GM12891 (cell line): ENCODE measurements at regions not wholly inside any gene's neighbourhood (a gene's known extent, or its start where the extent isn't known, plus 50 kb on each side); places are given as distances from the start of the nearest gene placed in this dataset.

Source experiments
- DNase-seq: peaks from one replicate; pipeline ENCODE4 v3.0.0; 2011; ENCODE audit warnings: low spot score; ENCODE audit not compliant: insufficient read length
- FAIRE-seq: peaks from 2 replicates; lab custom pipeline; 2011; peaks lifted over from hg19 to GRCh38; lab: Jason Lieb, UNC
- PAX5 ChIP-seq: IDR thresholded peaks from 2 replicates; pipeline ENCODE4 v1.6.1; 2011; ENCODE audit warnings: low read length, moderate library complexity, mild to moderate bottlenecking; ENCODE audit not compliant: insufficient read depth, severe bottlenecking
- POLR2A ChIP-seq: IDR thresholded peaks from 2 replicates; pipeline ENCODE4 v1.6.1; 2011; ENCODE audit warnings: low read depth, low read length, control low read depth
- POLR2AphosphoS5 ChIP-seq: IDR thresholded peaks from 2 replicates; pipeline ENCODE4 v1.6.1; 2011; ENCODE audit warnings: low read depth, low read length, control low read depth
- POU2F2 ChIP-seq: IDR thresholded peaks from 2 replicates; pipeline ENCODE4 v1.6.1; 2011; ENCODE audit warnings: low read depth, mild to moderate bottlenecking, control low read depth, low read length, moderate library complexity
- SPI1 ChIP-seq: IDR thresholded peaks from 2 replicates; pipeline ENCODE4 v1.6.1; 2011; ENCODE audit warnings: low read depth, low read length, control low read depth
- TAF1 ChIP-seq: IDR thresholded peaks from 2 replicates; pipeline ENCODE4 v1.6.1; 2011; ENCODE audit warnings: low read depth, low read length, control low read depth

DNA sequence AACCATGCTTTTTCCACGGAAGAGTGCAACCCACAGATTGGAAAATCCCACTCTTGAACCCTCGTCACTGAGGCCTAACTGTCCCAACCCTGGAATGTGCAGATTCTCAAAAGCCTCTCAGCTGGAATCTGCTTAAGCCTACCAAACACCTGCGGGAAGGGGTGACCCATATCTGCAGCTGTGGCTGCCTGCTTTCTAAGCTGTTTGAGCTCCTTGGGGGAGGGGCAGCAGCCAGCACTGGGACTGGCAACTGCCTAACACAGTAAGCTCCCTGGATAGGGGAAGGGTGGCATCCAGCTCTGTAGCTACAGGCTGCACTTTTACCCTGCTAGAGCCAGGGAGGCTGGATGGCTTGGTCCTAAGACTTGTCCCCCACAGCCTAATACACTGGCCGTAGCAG lies 579.6 kb downstream of the COL12A1 start:
- TF ChIP-seq PAX5 (no peak), TAF1 (no peak), POU2F2 (no peak), POLR2AphosphoS5 (no peak), SPI1 (no peak), POLR2A (no peak)
- DNase-seq (no peak), FAIRE-seq (no peak)

GRCh38 chr6:74623027-74623426 lies 582.8 kb downstream of the COL12A1 start:
- TF ChIP-seq PAX5 (no peak), POLR2A (no peak), POLR2AphosphoS5 (no peak), POU2F2 (no peak), TAF1 (no peak)
- no peak for FAIRE-seq
- DNase-seq: no peak

- FAIRE-seq (no peak), DNase-seq (no peak)
- no peak for TF ChIP-seq POLR2A
- no peak for TF ChIP-seq POU2F2
- no peak for TF ChIP-seq TAF1
- TF ChIP-seq SPI1: no peak
- no peak for TF ChIP-seq PAX5
- TF ChIP-seq POLR2AphosphoS5: no peak
These were observed 594.6 kb downstream of the COL12A1 start for GRCh38 chr6:74611220-74611619.

GRCh38 chr6:74610352-74610751 lies 595.5 kb downstream of the COL12A1 start:
- FAIRE-seq: no peak
- TF ChIP-seq POLR2AphosphoS5: no peak
- no peak for TF ChIP-seq TAF1
- no peak for TF ChIP-seq PAX5
- no peak for TF ChIP-seq SPI1
- no peak for TF ChIP-seq POLR2A
- TF ChIP-seq POU2F2: no peak
- DNase-seq: no peak

- FAIRE-seq: no peak
- TF ChIP-seq POLR2A (no peak), PAX5 (no peak), POU2F2 (no peak), POLR2AphosphoS5 (no peak), SPI1 (no peak), TAF1 (no peak)
- DNase-seq: no peak
These were observed 596.0 kb downstream of the COL12A1 start for GRCh38 chr6:74609871-74610270.

- TF ChIP-seq POU2F2: no peak
- TF ChIP-seq TAF1: no peak
- TF ChIP-seq SPI1: no peak
- TF ChIP-seq POLR2A: no peak
- no peak for TF ChIP-seq PAX5
- no peak for TF ChIP-seq POLR2AphosphoS5
- FAIRE-seq (no peak), DNase-seq (no peak)
These were observed 597.9 kb downstream of the COL12A1 start for GRCh38 chr6:74607934-74608333.

DNA sequence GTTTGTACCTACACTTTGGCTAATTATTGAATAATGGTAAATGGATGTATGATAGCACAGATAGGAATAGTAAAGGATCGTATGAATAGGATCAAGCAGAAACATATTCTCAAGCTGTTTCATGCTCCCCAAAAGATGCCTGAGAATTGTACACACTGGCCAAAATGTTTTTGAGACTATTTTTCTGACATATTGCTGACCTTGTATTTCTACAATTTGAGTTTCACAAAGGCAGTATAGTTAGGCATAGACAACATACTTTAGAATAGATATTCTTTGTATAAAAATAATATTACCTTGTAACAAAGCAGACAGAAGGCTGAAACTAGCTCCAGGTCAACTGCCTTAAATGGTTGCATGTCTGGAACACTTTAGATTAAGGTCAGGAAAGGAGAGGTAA lies 598.4 kb downstream of the COL12A1 start:
- FAIRE-seq (no peak), DNase-seq (no peak)
- TF ChIP-seq TAF1 (no peak), POLR2AphosphoS5 (no peak), POLR2A (no peak), PAX5 (no peak), POU2F2 (no peak), SPI1 (no peak)

GRCh38 chr6:74606582-74607071 lies 599.2 kb downstream of the COL12A1 start:
- TF ChIP-seq POLR2A (no peak), PAX5 (no peak), SPI1 (no peak), POU2F2 (no peak), POLR2AphosphoS5 (no peak), TAF1 (no peak)

DNA sequence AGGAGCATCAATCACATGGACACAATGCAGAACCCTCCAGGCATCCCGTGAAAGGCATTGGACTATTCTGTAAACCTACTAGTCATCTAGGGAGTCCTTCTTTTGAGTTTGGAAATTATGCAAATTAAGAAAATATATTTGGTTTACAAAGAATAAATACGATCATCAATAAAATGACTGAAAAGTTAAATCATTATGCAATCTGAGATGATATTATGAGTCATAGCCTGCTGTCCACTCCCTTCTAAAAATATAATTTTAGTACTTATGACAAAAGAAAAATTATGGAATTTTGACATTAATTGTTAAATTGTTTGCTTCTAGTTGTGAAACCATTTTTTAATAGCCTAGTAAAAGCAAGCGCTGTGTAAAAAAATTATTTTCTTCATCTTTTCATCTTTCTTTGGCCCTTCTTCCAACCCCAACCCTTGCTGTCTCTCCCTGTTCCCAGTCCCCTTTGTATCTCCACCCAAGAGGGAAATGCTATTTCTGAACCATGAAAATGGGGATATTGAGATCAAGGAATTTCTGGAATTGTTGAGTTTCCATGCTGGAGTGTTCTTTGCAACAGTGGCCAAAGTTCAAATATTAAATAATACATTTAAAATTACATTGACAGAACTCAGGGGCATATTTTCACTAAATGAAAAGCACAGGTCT lies 599.8 kb downstream of the COL12A1 start:
- TF ChIP-seq POLR2A (no peak), POU2F2 (no peak), SPI1 (no peak), TAF1 (no peak), POLR2AphosphoS5 (no peak), PAX5 (no peak)
- FAIRE-seq (no peak), DNase-seq (no peak)

More at GRCh38 chr6:74606582-74607071, 599.2 kb downstream of the COL12A1 start:
- no peak for FAIRE-seq
- DNase-seq: no peak

- no peak for DNase-seq
- no peak for FAIRE-seq
- TF ChIP-seq POLR2AphosphoS5: no peak
- TF ChIP-seq POLR2A: no peak
These were observed 601.6 kb downstream of the COL12A1 start for GRCh38 chr6:74604279-74604678.
